CD4-positive, alpha-beta T cell treated with Interleukin-15 for 4 hours (primary cell): ENCODE measurements at regions not wholly inside any gene's neighbourhood (a gene's known extent, or its start where the extent isn't known, plus 50 kb on each side); places are given as distances from the start of the nearest gene placed in this dataset.

ENCODE experiments used
- DNase-seq: peaks from one replicate; pipeline ENCODE4 v3.0.0-alpha.2; 2020; ENCODE audit warnings: low spot score

DNA sequence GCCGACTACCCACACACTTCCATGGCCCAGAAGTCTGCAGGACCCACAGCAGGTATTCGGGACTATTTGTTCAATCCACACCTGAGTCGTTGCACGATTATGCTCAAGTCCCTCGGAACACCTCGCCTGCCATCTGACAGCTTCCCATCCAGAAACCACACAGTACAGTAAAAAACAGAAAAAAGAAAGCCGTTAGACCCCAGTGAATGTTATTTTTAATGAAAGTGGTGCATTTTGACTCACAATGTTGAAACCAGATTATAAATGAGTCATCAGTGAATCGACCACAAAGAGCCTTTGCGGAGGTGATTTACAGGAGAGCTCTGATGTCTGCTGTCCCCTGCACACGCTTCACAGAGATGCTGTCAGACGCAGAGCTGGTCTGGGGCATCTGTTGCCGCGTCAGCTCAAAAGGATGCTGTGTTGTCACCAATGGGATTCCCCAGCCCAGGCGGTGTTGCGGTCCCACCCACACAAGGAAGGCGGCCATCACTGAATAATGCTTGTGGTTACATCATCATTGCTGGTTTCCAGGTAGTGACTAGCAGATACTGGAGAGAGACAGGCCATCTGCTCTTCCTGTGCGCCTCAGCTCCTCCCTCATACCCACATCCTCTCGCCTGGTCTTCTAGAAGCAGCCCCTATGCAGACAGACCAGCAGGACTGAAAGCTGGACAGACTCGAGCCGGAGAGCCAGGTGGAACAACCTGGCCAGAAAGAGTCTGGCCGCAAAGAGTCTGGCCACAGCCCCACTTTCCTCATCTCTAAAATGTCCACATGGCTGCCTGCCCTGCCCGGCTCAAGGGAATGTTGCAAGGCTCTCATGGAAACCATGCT is 116.8 kb downstream of the TOMM20 start:
- peak; percentile 98 for DNase-seq

DNA sequence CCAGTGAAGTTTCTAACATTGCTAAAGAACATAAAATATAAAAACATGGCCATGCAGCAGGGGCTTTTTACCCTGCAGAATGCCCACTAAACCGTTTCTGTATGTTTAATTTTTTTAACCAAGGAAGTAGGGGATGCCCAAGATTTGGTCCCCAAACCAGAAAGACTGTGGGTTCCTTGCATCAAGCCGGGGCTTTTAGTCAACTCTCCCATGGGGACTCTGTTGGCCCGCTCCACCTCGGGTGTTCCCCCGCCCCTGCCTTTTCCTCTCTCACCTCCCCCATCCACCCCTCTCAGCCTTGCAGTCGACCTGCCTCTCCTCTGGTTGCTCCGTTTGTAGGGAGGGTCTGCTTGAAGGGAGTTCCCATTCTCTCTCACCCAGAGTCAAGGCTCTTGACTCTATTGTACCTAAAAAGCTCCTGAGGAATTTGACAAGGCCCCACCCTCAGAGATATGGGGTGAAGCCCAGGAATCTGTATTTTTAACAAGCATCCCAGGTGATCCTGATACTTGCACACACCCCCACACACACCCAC is 117.5 kb downstream of the TOMM20 start:
- no peak for DNase-seq

DNA sequence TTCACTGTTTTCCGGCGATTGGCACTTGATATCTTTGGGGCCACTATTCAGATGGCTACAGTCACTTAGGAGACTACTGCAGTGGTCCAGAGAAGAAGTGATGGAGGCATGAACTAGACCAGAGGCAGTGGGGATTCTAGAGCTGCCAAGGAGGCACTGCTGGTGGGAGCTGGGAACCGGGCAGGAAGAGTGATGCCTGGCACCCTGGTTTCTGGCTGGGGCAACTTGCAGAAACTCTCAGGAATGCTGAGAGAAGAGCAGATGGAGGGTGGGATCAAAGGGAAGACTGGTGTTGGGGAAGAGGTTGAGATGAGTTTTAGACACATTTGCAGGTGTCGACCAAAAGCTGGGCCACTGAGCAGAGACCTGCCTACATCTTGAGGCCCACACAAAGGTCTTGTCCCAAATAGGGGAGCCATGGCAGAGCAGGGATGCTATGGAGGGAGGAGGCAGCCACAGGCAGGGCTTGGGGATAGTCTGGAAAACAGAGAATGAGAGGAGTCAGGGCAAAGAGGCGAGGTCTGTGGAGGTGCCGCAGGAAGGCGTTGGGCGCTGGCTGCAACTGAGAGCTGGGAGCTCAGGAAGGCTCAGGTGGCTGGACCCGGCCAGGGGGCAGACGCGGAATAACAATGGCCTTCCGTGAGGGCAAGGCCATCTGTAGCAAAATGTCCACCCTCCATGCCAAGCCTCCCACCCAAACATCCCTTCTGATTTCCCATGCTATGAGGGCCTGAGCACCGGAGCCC is 118.9 kb downstream of the TOMM20 start:
- no peak for DNase-seq

DNA sequence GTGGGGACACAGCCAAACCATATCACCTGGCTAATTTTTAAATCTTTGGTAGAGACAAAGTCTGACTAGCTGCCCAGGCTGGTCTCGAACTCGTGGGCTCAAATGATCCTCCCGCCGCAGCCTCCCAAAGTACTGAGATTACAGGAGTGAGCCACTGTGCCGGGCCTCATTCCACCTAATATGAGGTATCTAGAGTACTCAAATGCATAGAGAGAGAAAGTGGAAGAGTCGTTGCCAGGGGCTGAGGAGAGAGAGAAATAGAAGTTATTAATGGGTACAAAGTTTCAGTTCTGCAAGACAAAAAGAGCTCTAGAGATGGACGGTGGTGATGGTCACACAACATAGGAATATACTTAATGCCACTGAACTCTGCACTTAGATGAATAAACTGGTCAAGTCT is 119.6 kb downstream of the TOMM20 start:
- no peak for DNase-seq

DNA sequence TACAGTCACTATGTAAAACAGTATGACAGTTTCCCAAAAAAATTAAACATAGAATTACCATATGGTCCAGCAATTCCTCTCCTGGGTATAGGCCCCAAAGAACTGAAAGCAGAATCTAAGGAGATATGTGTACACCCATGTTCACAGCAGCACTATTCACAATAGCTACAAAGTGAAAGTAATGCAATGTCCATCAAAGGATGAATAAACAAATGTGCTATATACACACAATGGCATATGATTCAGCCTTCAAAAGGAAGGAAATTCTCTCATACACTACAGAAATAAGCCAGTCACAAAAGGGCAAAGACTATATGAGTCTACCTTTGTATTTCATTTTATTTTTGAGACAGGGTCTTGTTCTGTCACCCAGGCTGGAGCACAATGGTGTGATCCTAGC is 120.4 kb downstream of the TOMM20 start:
- no peak for DNase-seq

DNA sequence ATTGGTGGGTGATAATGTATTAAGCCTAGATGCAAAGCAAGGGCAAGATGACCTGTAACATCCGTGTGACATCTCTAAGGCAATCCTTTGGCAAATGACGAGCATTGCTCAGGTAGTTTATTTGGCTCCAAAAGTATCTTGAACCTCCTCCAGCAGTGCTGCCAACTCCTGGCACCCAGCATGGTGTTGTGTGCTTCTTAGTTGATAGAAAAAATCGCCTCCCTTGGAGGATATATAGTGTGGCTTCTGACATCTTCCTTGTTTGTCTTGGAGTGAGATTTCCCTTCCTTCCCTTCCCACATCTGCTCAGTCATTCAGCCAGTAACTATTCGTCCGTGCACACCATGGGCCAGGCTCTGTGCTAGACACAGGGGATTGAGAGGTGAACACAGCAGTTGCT is 121.8 kb downstream of the TOMM20 start:
- DNase-seq = no peak

DNA sequence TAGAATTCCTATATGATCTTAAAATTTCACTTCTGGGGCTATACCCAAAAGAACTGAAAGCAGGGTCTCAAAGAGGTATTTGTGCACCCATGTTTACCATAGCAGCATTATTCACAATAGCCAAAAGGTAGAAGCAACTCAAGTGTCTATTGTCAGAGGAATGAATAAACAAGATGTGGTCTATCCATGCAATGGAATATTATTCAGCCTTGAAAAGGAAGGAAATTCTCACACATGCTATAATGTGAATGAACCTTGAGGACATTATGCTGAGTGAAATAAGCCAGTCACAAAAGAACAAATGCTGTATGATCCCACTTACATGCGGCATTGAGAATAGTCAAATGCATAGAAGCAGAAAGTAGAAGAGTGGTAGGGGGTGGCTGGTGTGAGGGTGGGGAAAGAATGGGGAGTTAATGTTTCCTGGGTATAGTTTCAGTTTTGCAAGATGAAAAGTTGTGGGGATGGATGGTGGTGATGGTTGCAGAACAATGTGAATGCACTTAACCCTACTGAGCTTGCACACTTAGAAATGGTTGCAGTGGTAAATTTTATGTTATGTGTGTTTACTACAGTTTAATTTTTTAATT is 122.4 kb downstream of the TOMM20 start:
- no peak for DNase-seq

DNA sequence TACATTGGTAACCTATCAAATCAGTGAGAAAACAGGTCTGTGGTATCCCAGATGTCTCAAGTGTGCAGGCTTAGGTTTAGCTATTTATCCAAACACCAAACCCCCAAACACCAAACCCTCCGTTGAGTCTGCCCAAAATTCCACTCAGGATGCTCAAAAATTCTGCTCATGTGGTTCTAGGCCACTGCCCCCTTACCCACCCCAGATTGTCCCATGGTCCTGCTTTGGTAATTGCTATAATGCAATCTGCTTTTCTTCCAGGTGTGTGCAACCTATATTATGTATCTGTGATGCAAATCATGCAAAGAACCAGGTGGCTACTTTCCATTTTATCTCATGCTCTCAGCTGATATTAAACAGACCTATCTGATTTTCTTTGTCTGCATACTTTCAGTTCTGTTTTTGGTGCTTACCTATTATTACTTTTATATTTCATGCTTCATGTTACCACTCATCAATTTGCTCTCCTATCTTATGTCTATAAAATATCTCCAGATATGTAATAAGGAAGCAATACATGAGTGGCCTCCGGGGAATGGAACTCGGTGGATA is 123.7 kb downstream of the TOMM20 start:
- DNase-seq = no peak

DNA sequence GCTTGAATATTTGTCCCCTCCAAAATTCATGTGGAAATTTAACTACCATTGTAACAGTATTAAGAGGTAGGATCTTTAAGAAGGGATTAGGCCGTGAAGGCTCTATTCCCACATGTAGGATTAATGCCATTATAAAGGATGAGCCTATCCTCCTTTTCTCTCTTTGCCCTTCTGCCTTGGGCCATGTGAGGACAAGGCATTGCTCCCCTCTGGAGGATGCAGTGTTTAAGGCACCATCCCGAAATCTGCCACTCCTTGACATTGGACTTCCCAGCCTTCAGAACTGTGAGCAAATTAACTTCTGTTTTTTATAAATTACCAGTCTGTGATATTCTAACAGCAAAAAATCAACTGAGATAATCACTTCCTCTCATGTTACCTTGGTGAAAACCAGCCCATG is 124.4 kb downstream of the TOMM20 start:
- DNase-seq = no peak

DNA sequence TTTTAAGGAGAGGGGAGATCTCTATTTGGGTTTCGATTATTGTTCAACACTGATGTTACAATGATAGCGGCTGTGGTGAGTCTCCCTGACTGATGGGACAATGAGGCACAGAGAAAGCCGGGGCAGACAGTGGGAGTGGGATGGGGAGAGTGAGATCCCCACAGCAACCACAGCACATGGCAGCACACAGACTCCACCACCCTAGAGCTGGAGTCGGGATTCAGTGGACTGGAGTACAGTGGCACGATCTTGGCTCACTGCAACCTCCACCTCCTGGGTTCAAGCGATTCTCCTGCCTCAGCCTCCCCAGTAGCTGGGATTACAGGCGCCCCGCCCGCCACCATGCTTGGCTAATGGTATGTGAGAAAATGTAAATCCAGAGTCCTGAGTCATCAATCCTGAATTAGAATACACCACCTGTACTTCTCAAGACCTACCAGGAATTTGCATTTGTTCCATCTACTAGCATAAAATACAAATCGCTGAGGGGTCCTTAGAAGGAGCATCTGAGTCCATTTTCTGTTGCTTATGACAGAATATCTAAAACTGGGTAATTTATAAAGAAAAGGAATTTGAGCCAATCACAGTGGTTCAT is 125.8 kb downstream of the TOMM20 start:
- DNase-seq = no peak

DNA sequence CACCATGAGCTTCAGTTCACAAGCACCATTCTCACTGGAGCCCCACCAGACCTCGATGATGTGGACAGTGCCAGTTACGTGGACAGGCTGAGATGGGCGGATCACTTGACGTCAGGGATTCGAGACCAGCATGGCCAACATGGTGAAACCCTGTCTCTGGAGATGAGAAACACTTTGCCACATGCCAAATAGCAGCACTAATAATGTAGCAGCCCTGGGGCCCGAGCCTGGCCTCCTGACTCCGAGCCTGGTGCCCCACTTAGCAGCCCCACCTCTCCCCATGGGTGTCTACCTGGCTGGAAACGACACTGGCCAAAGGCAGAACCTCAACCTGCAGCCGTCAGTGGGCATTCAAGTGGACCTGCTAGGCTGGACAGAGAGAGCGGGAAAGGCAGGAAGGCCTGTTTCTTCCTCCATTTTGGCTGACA is 129.1 kb downstream of the TOMM20 start:
- no peak for DNase-seq

DNA sequence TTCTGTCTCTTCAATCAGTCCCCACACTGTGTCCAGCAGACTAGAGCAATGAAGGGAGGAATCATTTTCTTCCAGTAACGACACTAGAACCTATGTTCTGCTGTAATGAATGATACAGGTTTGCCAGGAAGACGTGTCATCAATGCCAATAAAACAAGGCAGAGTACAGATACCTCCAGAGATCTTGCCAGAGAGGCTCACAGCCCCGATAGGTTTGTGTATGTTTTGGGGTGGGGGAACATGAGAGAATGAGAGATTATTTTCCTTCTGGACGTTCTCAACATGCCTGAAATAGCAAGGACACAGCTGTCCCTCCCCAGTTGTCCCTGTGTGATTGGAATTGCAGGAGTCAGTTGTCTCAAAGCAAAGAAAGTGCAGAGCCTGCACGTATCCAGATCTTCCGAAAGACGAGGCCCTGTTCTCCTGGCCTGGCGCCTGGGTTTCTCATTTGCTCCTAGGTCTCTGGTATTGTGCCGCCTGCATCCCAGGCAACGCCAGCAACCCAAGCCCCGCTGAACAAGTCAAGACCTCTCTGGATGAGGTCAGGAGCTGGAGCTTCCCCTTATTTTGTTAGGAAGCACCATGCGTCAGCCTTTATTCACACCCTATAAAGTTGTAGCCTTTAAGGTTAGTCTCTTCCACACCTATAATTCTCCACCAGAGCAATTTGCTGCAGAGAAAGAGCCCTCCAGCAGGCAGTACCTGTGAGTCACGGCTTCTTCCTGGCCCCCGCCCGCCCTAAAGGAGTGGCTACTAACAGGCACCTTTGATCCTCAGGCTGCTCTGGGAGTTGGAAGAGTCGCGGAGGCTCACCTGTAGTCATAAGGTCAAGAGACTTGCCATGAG is 130.5 kb downstream of the TOMM20 start:
- DNase-seq = no peak

DNA sequence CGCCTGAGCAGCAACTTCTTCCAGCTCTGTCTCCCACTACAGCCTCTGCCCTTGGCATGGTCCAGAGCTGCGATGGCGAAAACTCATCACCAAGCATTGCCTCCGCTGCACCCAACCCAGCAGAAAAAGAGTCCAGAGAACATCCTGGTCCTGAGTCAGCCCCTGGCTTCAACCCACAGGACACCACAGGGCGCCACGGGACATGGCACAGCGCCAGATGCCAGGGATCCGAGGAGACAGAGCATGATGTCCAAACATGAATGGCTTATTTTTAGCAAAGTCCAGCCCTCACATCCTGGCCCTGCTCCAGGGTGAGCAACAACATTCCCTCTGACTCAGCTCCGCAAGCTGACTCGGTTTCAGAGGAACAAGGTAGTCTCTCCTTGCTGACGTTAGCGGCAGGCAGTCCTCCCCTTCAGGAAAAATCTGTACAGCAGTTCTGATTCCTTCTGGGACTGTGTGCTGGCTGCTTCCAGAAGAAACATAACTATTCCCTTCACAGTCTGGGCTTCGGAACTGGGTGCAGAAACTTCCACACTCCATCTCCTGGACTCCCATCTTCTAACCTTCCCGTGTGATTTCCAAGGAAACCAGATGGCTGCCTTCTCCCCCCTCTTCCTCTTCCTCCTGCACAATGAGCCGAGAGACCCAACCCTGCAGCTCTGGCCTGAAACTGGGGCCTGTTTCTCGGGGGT is 131.3 kb downstream of the TOMM20 start:
- DNase-seq = no peak

DNA sequence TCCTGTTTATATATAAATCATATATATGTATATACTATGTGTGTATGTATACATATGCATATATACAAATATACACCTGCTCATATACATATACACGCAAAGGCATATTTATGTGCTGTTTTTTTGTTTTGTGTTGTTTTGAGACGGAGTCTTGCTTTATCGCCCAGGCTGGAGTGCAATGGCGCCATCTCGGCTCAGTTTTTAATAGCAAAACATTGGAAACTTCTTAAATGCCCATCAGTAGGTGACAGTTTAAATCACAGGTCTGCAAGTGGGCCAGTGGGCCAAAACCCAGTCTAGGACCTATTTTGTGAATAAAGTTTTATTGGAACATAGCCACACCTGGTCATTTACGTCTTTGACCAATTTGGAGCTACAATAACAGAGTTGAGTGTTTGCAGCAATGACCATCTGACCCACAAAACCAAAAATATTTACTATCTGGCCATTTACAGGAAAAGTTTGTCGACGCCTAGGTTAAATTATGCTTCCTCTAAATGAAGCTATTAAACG is 132.3 kb downstream of the TOMM20 start:
- no peak for DNase-seq

DNA sequence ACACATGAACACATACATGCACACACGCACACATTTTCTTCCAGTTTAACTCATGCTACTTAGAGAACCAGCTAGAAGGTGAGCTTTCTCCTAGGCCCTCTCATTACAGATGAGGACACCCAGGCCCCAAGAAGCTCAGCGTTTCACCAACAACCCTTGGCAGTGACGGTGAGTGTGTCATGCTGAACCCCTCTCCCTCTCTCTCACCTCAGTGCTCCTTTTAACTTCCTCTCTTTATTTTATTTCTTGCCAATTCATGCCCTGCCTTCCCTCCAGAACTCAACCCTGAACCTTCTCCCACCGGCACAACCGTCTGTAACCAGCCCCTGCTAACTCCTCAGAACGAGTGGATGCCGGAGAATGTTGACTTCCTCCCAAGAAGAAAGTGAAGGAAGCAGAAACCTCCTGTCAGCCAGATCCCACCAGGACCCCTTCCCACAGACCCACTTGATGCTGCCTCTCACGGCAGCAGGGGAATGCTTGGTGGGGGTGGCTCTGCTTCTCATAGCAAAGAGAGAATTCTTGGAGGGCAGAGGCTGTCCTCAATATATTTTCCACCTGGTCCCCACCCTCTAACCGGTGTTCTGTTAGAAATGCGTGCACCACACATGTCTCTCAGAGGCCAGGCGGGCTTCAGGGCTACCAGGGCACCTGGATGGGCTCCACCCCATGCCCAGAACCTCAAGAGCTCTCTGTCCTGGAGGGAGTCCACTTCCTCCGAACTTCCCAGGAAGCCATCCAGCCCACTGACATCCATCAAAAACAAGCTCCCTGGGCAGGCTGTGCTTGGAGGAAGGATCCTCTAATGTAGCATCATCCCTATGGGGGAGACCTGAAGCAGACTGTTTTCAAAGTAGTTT is 134.0 kb downstream of the TOMM20 start:
- DNase-seq = no peak

DNA sequence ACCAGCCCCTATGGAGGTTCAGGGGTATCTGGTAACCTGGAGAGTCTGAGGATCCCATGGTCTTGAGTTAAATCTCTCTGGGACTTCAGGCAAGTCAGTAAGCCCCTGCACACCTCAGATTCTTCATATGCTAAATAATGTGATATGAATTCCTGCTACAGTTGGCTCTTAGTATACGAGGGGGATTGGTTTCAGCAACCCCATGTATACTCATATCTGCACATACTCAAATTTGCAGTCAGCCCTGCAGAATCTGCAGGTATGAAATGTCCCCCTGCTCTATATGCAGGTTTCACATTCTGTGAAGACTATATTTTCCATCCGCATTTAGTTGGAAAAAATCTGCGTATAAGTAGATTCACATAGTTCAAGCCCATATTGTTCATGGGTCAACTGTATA is 136.6 kb downstream of the TOMM20 start:
- no peak for DNase-seq

DNA sequence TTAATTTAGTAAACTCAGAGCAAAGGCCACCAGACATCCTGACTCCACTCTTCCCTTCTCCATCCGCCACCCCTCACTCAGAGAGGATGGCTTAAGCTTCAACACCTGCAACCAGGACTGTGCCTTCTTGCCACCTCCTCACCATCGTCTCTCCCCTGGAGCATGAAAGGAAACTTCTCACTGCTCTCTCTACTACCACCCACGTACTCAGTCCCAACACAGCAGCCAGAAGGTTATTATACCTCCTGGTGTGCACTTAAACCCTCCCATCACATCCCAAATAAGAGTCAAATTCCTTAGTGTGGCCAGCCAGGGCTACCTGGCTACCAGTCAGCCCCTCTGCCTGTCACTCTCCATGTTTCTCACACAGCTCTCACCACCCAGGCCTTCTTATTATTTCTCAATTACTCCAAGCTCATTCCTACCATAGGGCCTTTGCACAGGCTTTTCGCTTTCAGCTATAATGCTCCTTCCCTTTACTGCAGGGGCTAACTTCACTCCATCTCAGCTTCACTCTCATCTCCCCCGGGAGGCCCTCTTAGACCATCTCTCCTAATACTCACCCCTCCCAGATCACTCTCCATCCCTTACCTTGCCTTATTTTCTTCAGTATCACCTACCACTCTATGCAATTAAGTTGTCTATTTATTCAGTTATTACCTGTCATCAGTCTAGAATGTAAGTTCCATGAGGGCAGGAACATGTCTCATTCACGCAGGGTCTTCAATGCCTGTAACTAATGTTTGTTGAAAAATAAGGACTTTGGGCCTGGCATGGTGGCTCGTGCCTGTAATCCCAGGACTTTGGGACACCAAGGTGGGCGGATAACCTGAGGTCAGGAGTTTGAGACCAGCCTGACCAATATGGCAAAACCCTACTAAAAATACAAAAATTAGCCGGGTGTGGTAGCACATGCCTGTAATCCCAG is 137.5 kb downstream of the TOMM20 start:
- DNase-seq = no peak

DNA sequence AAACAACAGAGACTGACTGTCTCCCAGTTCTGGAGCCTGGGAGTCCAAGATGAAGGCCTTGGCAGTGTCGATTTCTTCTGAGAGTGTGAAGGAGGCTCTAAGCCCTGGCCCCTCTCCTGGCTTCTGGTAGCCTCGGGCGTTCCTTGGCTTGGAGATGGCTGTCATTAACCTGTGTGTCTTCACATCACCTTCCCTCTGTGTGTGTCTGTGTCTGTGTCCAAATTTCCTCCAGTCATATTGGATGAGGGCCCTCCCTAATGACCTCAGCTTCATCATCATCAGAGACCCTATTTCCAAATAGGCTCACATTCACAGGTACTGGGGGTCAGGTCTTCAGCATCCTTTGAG is 138.3 kb downstream of the TOMM20 start:
- no peak for DNase-seq
